Dendritic cell treated with granulocyte-macrophage colony-stimulating factor and Interleukin-4, amounts not matched to agents 40 ng/mL and 50 ng/mL, for 4 days (primary cell): ENCODE measurements at regions not wholly inside any gene's neighbourhood (a gene's known extent, or its start where the extent isn't known, plus 50 kb on each side); places are given as distances from the start of the nearest gene placed in this dataset.
"Not testable (repeated sequence)": the region's sequence is repeated elsewhere in the genome, so short reads cannot be mapped to it uniquely, and the experiment has no call there.

Experiments used
- H3K27ac Mint-ChIP-seq: one replicate; pipeline ENCODE4 v1.8.0; 2022; ENCODE audit warnings: mild to moderate bottlenecking, mixed read lengths
- H3K27me3 Mint-ChIP-seq: one replicate; pipeline ENCODE4 v1.8.0; 2022; ENCODE audit warnings: mild to moderate bottlenecking, mixed read lengths
- H3K36me3 Mint-ChIP-seq: one replicate; pipeline ENCODE4 v1.8.0; 2022; ENCODE audit warnings: low read depth, mixed read lengths
- H3K4me1 Mint-ChIP-seq: one replicate; pipeline ENCODE4 v1.8.0; 2022; ENCODE audit warnings: low read depth, mixed read lengths
- H3K4me3 Mint-ChIP-seq: one replicate; pipeline ENCODE4 v1.8.0; 2022; ENCODE audit warnings: mild to moderate bottlenecking, moderate library complexity, mixed read lengths
- H3K9me3 Mint-ChIP-seq: one replicate; pipeline ENCODE4 v1.8.0; 2022; ENCODE audit warnings: mixed read lengths
- intact Hi-C: fragments of 100-400 bp; cut with micrococcal nuclease; formaldehyde crosslinking; loops from one replicate; pipeline ENCODE4 v1.15.0; 2022

- Mint-ChIP-seq H3K4me1 (no peaks in the 10 kb centered on the region), H3K9me3 (no peaks in the 10 kb centered on the region), H3K36me3 (no peaks in the 10 kb centered on the region), H3K27me3 (peaks cover 1% of the 10 kb centered on the region), H3K4me3 (no peak overlapping the region), H3K27ac (no peak overlapping the region)
- intact Hi-C loops = no loop called here
These were observed 88.7 kb downstream of the TENT5C start for GRCh38 chr1:117694543-117694942.

DNA sequence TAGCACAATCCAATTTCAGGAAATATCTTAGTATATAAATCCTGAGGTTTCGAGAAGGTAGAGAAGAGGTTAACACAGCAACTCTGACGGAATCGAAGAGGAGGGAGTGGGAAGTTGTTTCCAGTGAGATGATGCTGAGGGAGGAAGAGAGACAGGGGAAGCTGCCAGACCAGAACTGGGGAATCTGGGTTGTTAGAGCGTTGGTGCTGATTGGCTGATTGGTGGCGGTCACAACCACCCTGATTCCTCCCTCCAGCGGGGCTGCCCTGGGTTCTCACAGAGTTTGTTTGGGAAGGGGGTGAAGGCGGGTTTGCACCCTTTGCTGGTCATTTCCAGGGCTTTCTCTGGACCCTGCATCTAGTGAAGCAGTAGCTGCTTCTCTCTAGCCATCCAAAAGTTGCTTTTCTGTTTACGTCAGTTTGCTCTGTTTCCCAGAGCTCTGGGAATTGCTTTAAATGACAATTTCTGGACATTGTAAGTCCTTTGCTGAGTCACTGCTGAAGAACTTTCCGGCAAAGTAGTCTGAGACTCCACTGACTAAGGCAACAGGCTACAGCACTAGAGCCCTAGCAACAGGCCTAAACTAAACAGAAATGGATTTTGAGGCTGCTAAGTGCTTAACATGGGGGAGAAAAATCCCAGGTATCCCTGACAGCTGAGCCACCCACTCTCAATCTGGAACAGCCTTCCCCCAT is 90.1 kb downstream of the TENT5C start:
- Mint-ChIP-seq H3K27ac (no peak overlapping the region), H3K4me3 (no peak overlapping the region), H3K36me3 (no peaks in the 10 kb centered on the region), H3K9me3 (no peaks in the 10 kb centered on the region), H3K4me1 (no peaks in the 10 kb centered on the region), H3K27me3 (peaks cover 1% of the 10 kb centered on the region)
- intact Hi-C loops = no loop called here

DNA sequence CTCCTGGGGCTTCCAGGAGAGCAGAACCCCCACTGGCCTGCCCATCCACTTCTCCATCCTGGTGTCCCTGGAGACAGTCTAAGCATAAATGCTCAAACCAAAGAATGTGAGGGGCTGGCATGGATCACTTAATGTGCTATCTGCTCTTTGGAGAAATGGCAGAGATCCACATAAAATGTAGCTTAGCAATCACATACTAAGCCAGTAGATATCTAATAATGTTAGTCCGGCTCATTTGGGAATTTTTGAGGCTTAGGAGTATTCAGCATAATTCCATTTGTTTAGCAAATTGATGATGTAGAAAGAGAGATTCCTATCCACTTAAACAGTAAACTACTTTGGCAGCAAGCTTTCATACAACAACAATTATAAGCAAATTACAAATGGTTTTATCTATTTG is 90.7 kb downstream of the TENT5C start:
- no peak overlapping the region for H3K27ac Mint-ChIP-seq
- intact Hi-C loops = no loop called here
- H3K27me3 Mint-ChIP-seq = peaks cover 1% of the 10 kb centered on the region
- H3K4me3 Mint-ChIP-seq = no peak overlapping the region
- H3K4me1 Mint-ChIP-seq = no peaks in the 10 kb centered on the region
- H3K36me3 Mint-ChIP-seq = no peaks in the 10 kb centered on the region
- H3K9me3 Mint-ChIP-seq = no peaks in the 10 kb centered on the region

DNA sequence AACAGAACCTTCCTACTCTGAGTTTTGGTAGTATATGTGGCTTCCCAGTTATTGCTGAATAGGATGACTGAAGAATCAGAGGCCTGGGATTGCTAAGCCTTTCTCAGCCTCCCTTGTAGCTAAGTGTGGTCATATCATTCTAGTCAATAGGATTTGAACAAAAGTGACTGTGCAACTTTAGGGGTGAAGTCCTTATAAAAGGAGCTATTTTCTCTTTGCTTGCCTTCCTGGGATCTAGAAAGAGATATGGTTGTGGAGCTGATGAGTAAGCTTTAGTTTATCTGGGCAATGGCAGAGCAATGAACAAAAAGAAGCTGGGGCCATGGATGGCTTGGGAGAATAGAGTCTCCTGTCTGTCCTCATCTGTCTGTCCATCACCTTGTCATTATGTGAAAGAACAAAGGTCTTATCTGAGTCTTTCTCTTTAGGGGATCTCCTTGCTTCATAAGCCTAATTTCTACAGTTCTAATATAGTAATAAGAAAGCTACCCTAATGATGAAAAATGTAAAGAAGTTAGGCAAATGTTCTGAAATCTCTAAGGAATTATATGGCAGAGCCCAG is 91.5 kb downstream of the TENT5C start:
- H3K36me3 Mint-ChIP-seq = no peaks in the 10 kb centered on the region
- intact Hi-C loops = no loop called here
- no peak overlapping the region for H3K4me3 Mint-ChIP-seq
- no peaks in the 10 kb centered on the region for H3K4me1 Mint-ChIP-seq
- no peaks in the 10 kb centered on the region for H3K9me3 Mint-ChIP-seq
- H3K27me3 Mint-ChIP-seq = peaks cover 1% of the 10 kb centered on the region
- no peak overlapping the region for H3K27ac Mint-ChIP-seq

- H3K36me3 Mint-ChIP-seq = no peaks in the 10 kb centered on the region
- intact Hi-C loops = no loop called here
- no peaks in the 10 kb centered on the region for H3K4me1 Mint-ChIP-seq
- no peak overlapping the region for H3K27ac Mint-ChIP-seq
- H3K9me3 Mint-ChIP-seq = no peaks in the 10 kb centered on the region
- no peak overlapping the region for H3K4me3 Mint-ChIP-seq
- H3K27me3 Mint-ChIP-seq = peaks cover 1% of the 10 kb centered on the region
These were observed 92.7 kb downstream of the TENT5C start for GRCh38 chr1:117698398-117699160.

DNA sequence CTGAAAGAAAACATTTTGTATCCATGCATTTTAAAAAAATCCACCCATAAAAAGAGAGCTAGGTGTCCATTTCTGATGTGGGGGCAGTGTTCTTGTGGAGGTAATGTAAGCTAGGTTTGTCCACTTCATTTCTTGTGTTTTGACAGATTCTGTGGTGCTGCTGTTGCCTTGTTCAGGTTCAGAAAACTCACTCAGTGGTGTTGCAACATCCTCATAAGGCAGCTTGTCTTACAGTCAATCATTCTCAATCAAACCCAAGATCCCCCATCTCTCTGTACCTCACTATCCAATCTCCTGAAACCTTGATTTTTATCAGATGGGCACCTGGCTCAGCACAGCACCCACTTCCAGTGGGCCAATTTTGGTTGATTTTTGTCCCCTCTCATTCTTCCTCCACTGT is 94.1 kb downstream of the TENT5C start:
- H3K4me3 Mint-ChIP-seq = no peak overlapping the region
- no peaks in the 10 kb centered on the region for H3K36me3 Mint-ChIP-seq
- no peak overlapping the region for H3K27ac Mint-ChIP-seq
- no peaks in the 10 kb centered on the region for H3K9me3 Mint-ChIP-seq
- intact Hi-C loops = no loop called here
- no peaks in the 10 kb centered on the region for H3K4me1 Mint-ChIP-seq
- H3K27me3 Mint-ChIP-seq = peaks cover 1% of the 10 kb centered on the region

DNA sequence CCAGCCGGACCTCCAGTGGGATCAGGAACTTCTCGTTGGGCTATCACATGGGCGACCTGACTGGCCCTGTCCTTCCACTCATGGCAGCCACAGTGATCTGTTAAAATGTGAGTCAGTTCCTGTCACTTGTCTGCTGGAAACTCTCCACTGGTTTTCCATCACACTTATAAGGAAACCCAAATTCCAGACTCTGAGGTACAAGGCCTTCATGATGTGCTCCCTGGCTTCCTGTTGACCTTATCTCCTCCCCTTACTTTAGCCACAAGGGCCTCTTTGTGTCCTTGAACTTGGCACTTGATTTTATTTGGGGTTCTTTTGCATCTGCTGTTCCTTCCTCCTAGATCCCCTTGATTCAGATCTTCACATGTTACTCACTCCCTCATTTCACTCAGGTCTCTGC is 96.8 kb downstream of the TENT5C start:
- intact Hi-C loops = no loop called here
- no peaks in the 10 kb centered on the region for H3K36me3 Mint-ChIP-seq
- no peak overlapping the region for H3K4me3 Mint-ChIP-seq
- H3K27ac Mint-ChIP-seq = no peak overlapping the region
- no peaks in the 10 kb centered on the region for H3K27me3 Mint-ChIP-seq
- no peaks in the 10 kb centered on the region for H3K9me3 Mint-ChIP-seq
- H3K4me1 Mint-ChIP-seq = no peaks in the 10 kb centered on the region

DNA sequence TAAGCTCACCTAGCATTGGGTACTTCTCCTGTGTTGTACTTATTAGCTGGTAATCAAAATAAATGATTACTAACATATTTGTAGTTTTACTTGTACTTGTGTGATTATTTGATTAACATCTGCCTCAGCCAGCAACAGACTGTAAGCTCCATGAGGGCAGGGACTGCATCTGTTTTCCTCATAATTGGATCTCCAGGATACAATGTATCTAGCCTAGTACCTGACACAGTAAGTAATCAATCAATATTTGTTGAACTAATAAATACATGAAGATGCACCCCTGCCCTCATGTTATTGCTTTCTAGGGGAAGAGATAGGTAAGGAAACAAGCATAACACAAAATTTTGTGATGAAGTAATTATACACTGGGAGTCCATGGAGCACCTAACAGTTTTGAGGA is 101.5 kb downstream of the TENT5C start:
- Mint-ChIP-seq H3K27ac (no peak overlapping the region), H3K27me3 (no peaks in the 10 kb centered on the region), H3K9me3 (no peaks in the 10 kb centered on the region), H3K4me3 (no peak overlapping the region), H3K4me1 (no peaks in the 10 kb centered on the region), H3K36me3 (no peaks in the 10 kb centered on the region)
- intact Hi-C loops = no loop called here

DNA sequence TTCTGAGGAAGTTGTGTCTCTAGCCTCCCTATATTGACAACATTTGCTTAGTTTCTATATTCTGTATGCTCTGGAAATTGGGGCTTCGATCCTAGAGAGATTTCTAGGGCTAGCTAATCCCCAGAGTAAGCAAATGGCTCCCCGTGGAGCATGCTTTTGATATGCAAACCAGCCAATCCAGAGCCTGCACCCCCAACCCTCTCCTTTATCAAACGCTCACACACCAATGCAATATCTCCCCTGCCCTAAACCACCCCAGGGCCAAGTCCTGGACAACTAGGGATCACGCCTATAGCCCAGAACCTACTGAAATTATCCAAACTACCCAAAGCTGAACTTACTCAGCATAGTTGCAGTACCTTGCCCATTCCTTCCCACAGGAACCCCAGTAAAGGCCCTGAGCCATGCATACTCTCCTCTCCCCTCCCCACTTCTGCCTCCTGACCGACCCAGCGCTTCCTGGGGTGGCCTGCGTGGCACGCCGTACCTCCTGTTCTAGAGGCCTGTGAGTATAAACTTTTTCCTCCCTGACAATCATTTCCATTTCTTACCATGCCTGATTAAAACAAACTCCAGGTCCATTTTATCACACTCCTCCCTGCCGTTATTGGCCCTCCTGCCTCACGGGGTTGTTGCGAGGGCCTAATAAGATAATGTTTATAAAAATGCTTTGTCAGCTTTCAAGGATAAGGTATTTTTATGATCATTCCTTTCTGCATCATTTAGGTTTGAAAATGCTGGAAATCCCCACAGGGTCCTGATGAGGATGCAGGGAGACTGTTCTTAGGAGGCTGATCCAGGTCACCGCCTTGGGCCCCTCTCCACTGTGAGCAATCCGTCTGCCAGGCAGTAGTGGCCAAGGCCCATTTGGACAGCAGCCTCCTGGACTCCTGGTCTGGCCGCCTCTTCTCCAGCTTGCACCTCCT is 102.7 kb downstream of the TENT5C start:
- intact Hi-C loops = no loop called here
- H3K9me3 Mint-ChIP-seq = no peaks in the 10 kb centered on the region

DNA sequence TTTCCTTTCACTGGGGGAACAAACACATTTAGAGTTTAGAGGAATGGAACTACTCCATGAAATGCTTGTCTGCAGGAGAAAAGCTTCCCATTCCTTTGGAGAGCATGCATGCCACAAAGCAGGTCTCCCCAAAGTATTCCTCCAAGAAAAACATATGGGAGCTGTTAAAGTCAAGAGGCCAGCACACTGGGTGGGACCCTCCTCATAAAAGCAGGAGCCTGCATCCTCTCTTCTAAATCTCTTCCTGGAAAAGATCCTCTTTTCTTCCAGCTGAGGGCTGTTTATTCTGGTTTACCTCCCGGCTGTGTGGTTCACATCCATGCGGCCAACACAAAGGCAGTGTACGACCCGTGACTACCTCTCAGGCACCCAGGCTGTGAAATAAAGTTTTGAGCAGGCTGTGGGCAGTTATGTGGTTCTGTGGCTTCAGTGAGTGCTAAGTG is 103.4 kb downstream of the TENT5C start:
- Mint-ChIP-seq H3K4me3 (no peak overlapping the region), H3K27ac (no peak overlapping the region), H3K27me3 (no peaks in the 10 kb centered on the region), H3K36me3 (no peaks in the 10 kb centered on the region), H3K9me3 (no peaks in the 10 kb centered on the region), H3K4me1 (peaks cover 6% of the 10 kb centered on the region)
- intact Hi-C loops = no loop called here

More for the DNA sequence above, 102.7 kb downstream of the TENT5C start:
- peaks cover under 1% of the 10 kb centered on the region for H3K4me1 Mint-ChIP-seq
- no peaks in the 10 kb centered on the region for H3K27me3 Mint-ChIP-seq
- no peak overlapping the region for H3K4me3 Mint-ChIP-seq
- H3K36me3 Mint-ChIP-seq = no peaks in the 10 kb centered on the region
- no peak overlapping the region for H3K27ac Mint-ChIP-seq

DNA sequence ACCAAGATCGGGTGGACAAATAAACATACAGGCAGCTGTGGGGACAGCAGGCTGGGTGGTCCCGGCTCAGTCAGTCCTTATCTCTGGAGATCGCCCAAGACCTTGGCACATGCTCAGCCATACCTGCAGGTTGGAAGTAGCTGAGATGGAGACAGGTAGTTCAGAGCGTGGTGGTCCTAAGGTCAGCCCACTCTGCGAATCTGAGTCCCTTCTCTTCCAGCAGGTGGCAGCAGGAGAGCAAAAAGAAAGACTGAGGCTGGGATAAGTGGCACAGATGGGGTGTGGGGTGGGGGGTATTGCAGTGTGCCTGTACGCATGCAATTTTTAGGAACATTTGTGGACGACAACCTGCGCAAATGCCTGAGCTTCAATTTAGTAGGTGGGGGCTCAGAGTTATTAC is 104.9 kb downstream of the TENT5C start:
- intact Hi-C loops = no loop called here
- no peak overlapping the region for H3K4me3 Mint-ChIP-seq
- H3K4me1 Mint-ChIP-seq = peaks cover 6% of the 10 kb centered on the region
- H3K27me3 Mint-ChIP-seq = no peaks in the 10 kb centered on the region
- no peaks in the 10 kb centered on the region for H3K9me3 Mint-ChIP-seq
- no peak overlapping the region for H3K27ac Mint-ChIP-seq
- H3K36me3 Mint-ChIP-seq = no peaks in the 10 kb centered on the region

DNA sequence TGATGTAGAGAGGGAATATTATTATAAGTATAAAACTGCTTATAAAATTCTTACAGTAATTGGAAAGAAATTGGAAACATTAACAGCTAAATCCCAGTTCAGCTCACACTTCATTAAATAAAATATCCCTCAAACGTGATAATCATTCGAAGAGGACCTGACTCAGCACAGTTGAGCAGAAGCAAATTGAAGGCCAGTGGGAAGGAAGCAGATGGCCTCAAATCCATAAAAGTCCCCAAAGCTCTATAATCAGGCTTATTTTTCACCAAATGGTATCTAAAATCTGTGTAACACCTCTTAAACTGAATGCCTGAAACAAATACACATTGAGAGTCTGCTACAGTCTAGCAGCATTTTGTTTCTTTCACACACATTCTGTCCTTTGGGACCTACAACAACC is 106.8 kb downstream of the TENT5C start:
- no peaks in the 10 kb centered on the region for H3K36me3 Mint-ChIP-seq
- intact Hi-C loops = no loop called here

DNA sequence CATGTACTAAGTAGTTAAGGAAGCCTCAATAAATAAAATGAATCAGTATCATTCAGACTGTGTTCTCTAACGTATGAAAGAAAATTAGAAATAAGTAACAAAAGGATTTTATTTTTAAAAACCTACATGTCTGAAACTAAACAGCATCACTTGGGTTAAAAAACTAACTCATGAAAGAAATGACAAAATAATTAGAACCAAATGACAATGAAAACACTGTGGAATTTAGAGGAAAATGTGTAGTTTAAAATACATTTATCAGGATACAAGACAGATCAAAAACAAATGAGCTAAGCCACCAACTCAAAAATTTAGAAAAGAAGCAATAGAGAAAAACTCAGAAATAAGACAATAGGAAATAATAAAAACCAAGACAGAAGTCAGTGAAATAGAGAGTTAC is 108.7 kb downstream of the TENT5C start:
- H3K36me3 Mint-ChIP-seq = no peaks in the 10 kb centered on the region

More for the DNA sequence above, 106.8 kb downstream of the TENT5C start:
- Mint-ChIP-seq H3K4me3 (no peak overlapping the region), H3K27me3 (no peaks in the 10 kb centered on the region), H3K9me3 (peaks cover 18% of the 10 kb centered on the region), H3K27ac (no peak overlapping the region), H3K4me1 (peaks cover 6% of the 10 kb centered on the region)

GRCh38 chr1:117716030-117716429 is 110.2 kb downstream of the TENT5C start:
- H3K36me3 Mint-ChIP-seq, intact Hi-C loops, H3K4me3 Mint-ChIP-seq, H3K4me1 Mint-ChIP-seq, H3K27me3 Mint-ChIP-seq, H3K27ac Mint-ChIP-seq: not testable (repeated sequence)
- H3K9me3 Mint-ChIP-seq = peaks cover 52% of the 10 kb centered on the region

More for the DNA sequence above, 108.7 kb downstream of the TENT5C start:
- peaks cover 37% of the 10 kb centered on the region for H3K9me3 Mint-ChIP-seq
- no peaks in the 10 kb centered on the region for H3K27me3 Mint-ChIP-seq
- H3K4me1 Mint-ChIP-seq = peaks cover 6% of the 10 kb centered on the region
- intact Hi-C loops = no loop called here
- no peak overlapping the region for H3K4me3 Mint-ChIP-seq
- no peak overlapping the region for H3K27ac Mint-ChIP-seq
